Gastrocnemius medialis (tissue), 4 donors: ENCODE measurements at regions not wholly inside any gene's neighbourhood (a gene's known extent, or its start where the extent isn't known, plus 50 kb on each side); places are given as distances from the start of the nearest gene placed in this dataset.

Experiments used
- CTCF ChIP-seq, 5 experiments: fragments of 450-650 bp in 3 of 5; fragments of 200-600 bp in 2 of 5; sonication (generic) in 2 of 5; IDR thresholded peaks in 4 of 5; conservative IDR thresholded peaks in 1 of 5; 1 replicate in 4 of 5; 2 replicates in 1 of 5; pipeline ENCODE4 v1.5.1; 2016 to 2019; ENCODE audit warnings: antibody characterized with exemption in 5 of 5, mild to moderate bottlenecking in 3 of 5, moderate library complexity in 3 of 5
- POLR2A ChIP-seq, 2 donors: fragments of 450-650 bp; IDR thresholded peaks; one replicate each; pipeline ENCODE4 v1.6.1; 2017; ENCODE audit warnings: antibody characterized with exemption in 2 of 2, mild to moderate bottlenecking in 2 of 2, moderate library complexity in 2 of 2

- TF ChIP-seq CTCF (IDR thresholded peaks at IDR 0.05 in 4 of 5, conservative IDR thresholded peaks at IDR 0.05 in 1 of 5) (no peak), POLR2A (IDR thresholded peaks at IDR 0.05) (no peak)
Observed at GRCh38 chr9:108167136-108167900, 677.7 kb upstream of the KLF4 start.
